Smooth muscle cell (in vitro differentiated cells): ENCODE measurements at regions not wholly inside any gene's neighbourhood (a gene's known extent, or its start where the extent isn't known, plus 50 kb on each side); places are given as distances from the start of the nearest gene placed in this dataset.
A peak's percentile ranks its signal among the peaks of the same experiment; 100 is the strongest.
"Not testable (repeated sequence)": the region's sequence is repeated elsewhere in the genome, so short reads cannot be mapped to it uniquely, and the experiment has no call there.

ENCODE experiments used
- DNase-seq: peaks from one replicate; lab custom pipeline; 2025; ENCODE audit not compliant: unreplicated experiment; lab: John Stamatoyannopoulos, UW
- H2AFZ ChIP-seq: fragments of 200-600 bp; sonication (generic); 2 replicates; pipeline ENCODE4 v1.6.0; 2016; ENCODE audit warnings: antibody characterized with exemption, low read depth, mild to moderate bottlenecking
- H3F3A ChIP-seq: fragments of 200-600 bp; sonication (generic); 2 replicates; pipeline ENCODE4 v1.6.0; 2017; ENCODE audit warnings: antibody characterized with exemption, low read depth
- H3K27ac ChIP-seq: fragments of 200-600 bp; sonication (generic); 2 replicates; pipeline ENCODE4 v1.5.1; 2016; ENCODE audit warnings: low read depth, mild to moderate bottlenecking
- H3K27me3 ChIP-seq: fragments of 200-600 bp; sonication (generic); 2 replicates; pipeline ENCODE4 v1.6.1; 2016; ENCODE audit warnings: low read depth, mild to moderate bottlenecking
- H3K36me3 ChIP-seq: fragments of 200-600 bp; sonication (generic); 2 replicates; pipeline ENCODE4 v1.5.1; 2016; ENCODE audit warnings: low read depth
- H3K4me1 ChIP-seq: fragments of 200-600 bp; sonication (generic); 2 replicates; pipeline ENCODE4 v1.5.1; 2016; ENCODE audit warnings: low read depth
- H3K4me2 ChIP-seq: fragments of 200-600 bp; sonication (generic); 2 replicates; pipeline ENCODE4 v1.6.0; 2016; ENCODE audit warnings: mild to moderate bottlenecking
- H3K4me3 ChIP-seq: fragments of 200-600 bp; sonication (generic); 2 replicates; pipeline ENCODE4 v1.5.1; 2016; ENCODE audit warnings: mild to moderate bottlenecking
- H3K79me2 ChIP-seq: fragments of 200-600 bp; sonication (generic); 2 replicates; pipeline ENCODE4 v1.6.0; 2016; ENCODE audit warnings: low read depth, mild to moderate bottlenecking
- H3K9ac ChIP-seq: fragments of 200-600 bp; sonication (generic); 2 replicates; pipeline ENCODE4 v1.6.0; 2016; ENCODE audit warnings: low read depth
- H3K9me3 ChIP-seq: fragments of 200-600 bp; sonication (generic); replicated peaks from 2 replicates; pipeline ENCODE4 v1.5.1; 2016; ENCODE audit warnings: low read depth
- H4K20me1 ChIP-seq: fragments of 200-600 bp; sonication (generic); 2 replicates; pipeline ENCODE4 v1.6.0; 2016; ENCODE audit warnings: low read depth
- CTCF ChIP-seq: fragments of 200-600 bp; sonication (generic); IDR thresholded peaks from 2 replicates; pipeline ENCODE4 v1.5.1; 2017; ENCODE audit warnings: borderline replicate concordance, mild to moderate bottlenecking, antibody characterized with exemption; ENCODE audit not compliant: insufficient read depth, poor library complexity, severe bottlenecking
- WGBS: methylation state at CpG from one replicate; pipeline ENCODE4 v1.1.7; 2016; ENCODE audit warnings: low lambda C conversion rate; 5-methylcytosine and 5-hydroxymethylcytosine counted together

DNA sequence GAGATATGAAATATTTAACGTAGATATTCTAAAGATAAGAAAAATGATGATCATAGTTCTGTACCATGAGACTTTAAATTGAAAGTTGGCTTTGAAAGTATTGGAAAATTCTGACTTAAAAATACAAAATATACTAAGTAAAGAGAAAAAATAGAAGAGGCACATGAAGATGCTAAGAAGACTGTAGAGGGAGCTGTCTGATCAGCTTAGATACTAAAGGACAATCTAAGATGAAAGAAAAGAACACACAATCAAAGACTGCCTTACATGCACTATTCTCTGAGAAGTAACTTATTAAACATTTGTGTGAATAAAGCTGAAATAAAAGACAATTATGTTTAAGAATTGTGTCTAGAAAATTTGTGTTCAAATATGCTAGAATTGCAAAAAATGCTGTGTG lies 55.1 kb downstream of the RBMXL2 start:
- H3F3A ChIP-seq: no peaks in the 10 kb centered on the region
- H3K36me3 ChIP-seq: no peaks in the 10 kb centered on the region
- no peaks in the 10 kb centered on the region for H4K20me1 ChIP-seq
- H3K4me3 ChIP-seq: no peak overlapping the region
- WGBS: 0% methylated on average over 1 of the region's 1 CpG
- H3K79me2 ChIP-seq: no peaks in the 10 kb centered on the region
- no peak overlapping the region for H3K9ac ChIP-seq
- H2AFZ ChIP-seq: no peak overlapping the region
- no peak overlapping the region for H3K27ac ChIP-seq
- H3K27me3 ChIP-seq: peaks cover 6% of the 10 kb centered on the region
- H3K4me2 ChIP-seq: no peak overlapping the region
- DNase-seq: no peak
- H3K9me3 ChIP-seq: no peaks in the 10 kb centered on the region
- H3K4me1 ChIP-seq: no peaks in the 10 kb centered on the region
- TF ChIP-seq CTCF: peak; percentile 67

GRCh38 chr11:7150104-7150503 lies 61.3 kb downstream of the RBMXL2 start:
- H4K20me1 ChIP-seq, H3F3A ChIP-seq, DNase-seq, H3K36me3 ChIP-seq, H2AFZ ChIP-seq, H3K4me3 ChIP-seq, H3K9me3 ChIP-seq, H3K4me2 ChIP-seq, H3K27me3 ChIP-seq, H3K9ac ChIP-seq, H3K4me1 ChIP-seq, H3K27ac ChIP-seq, H3K79me2 ChIP-seq: not testable (repeated sequence)
- 100% methylated on average over 4 of the region's 4 CpGs for WGBS

DNA sequence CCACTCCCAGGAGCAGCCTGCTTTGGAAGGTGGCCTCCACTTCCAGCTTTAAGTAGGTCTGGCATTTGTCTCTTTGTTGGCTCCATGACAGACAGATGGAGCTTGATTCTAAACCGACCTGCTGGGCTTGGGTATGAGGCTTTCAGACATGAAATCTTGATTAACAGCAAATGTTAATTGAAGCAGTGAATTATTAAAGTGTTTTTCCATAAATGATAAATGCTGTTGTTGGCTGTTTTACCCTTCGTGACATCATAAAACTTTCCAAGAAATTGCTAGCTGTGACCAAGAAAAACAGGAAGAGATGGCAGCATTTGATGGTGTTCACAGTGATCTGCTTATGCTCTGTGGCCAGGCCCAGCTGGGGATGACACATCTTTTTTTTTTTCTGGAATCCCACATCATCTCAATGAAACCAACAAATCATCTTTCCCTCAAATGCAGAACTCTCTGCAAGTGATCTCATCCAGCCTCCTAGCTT lies 66.1 kb downstream of the RBMXL2 start:
- H3F3A ChIP-seq: peaks cover 5% of the 10 kb centered on the region
- peak overlapping the region; percentile 32 for H3K9ac ChIP-seq
- DNase-seq: no peak
- no peaks in the 10 kb centered on the region for H3K4me1 ChIP-seq
- no peak overlapping the region for H3K4me3 ChIP-seq
- peak overlapping the region; percentile 78 for H3K27ac ChIP-seq
- no peaks in the 10 kb centered on the region for H3K79me2 ChIP-seq
- H3K36me3 ChIP-seq: no peaks in the 10 kb centered on the region
- no peaks in the 10 kb centered on the region for H3K9me3 ChIP-seq
- H3K4me2 ChIP-seq: peak overlapping the region; percentile 38
- peak overlapping the region; percentile 67 for H2AFZ ChIP-seq
- H3K27me3 ChIP-seq: no peaks in the 10 kb centered on the region
- WGBS: 21% methylated on average over 2 of the region's 2 CpGs
- TF ChIP-seq CTCF: no peak
- no peaks in the 10 kb centered on the region for H4K20me1 ChIP-seq

- no peaks in the 10 kb centered on the region for H3K27me3 ChIP-seq
- H3F3A ChIP-seq: peaks cover 5% of the 10 kb centered on the region
- H3K27ac ChIP-seq: peak overlapping the region; percentile 38
- H4K20me1 ChIP-seq: no peaks in the 10 kb centered on the region
- H3K4me3 ChIP-seq: no peak overlapping the region
- H3K79me2 ChIP-seq: no peaks in the 10 kb centered on the region
- H3K36me3 ChIP-seq: no peaks in the 10 kb centered on the region
- WGBS: 24% methylated on average over 3 of the region's 3 CpGs
- TF ChIP-seq CTCF: no peak
- H3K9ac ChIP-seq: no peak overlapping the region
- DNase-seq: no peak
- H2AFZ ChIP-seq: no peak overlapping the region
- H3K4me1 ChIP-seq: no peaks in the 10 kb centered on the region
- no peak overlapping the region for H3K4me2 ChIP-seq
- H3K9me3 ChIP-seq: no peaks in the 10 kb centered on the region
These were observed 72.2 kb downstream of the RBMXL2 start for GRCh38 chr11:7160814-7161489.
